SK-N-SH treated with all-trans-retinoic acid at 6 μM for 48 hours (cell line): ENCODE measurements at regions not wholly inside any gene's neighbourhood (a gene's known extent, or its start where the extent isn't known, plus 50 kb on each side); places are given as distances from the start of the nearest gene placed in this dataset.

Source experiments
- ATAC-seq: fragments of 200-7000 bp; cut with Tn5 transposase; 3 replicates; pipeline ENCODE4 v1.9.1; 2020; ENCODE audit warnings: mild to moderate bottlenecking, moderate library complexity
- ARNTL ChIP-seq: fragments of 450-650 bp; formaldehyde crosslinking; IDR thresholded peaks from 2 replicates; pipeline ENCODE4 v1.5.0; 2020; ENCODE audit warnings: low read depth, mild to moderate bottlenecking, moderate library complexity, borderline replicate concordance
- BACH2 ChIP-seq: fragments of 250-450 bp; sonication (Bioruptor Pico); IDR thresholded peaks from 2 replicates; pipeline ENCODE4 v1.9.0; 2021; ENCODE audit warnings: mild to moderate bottlenecking, borderline replicate concordance
- CREB5 ChIP-seq: fragments of 250-450 bp; sonication (Bioruptor Pico); IDR thresholded peaks from 2 replicates; pipeline ENCODE4 v1.5.1; 2020; ENCODE audit warnings: low read depth, mild to moderate bottlenecking, moderate library complexity
- CSRNP3 ChIP-seq: fragments of 250-450 bp; sonication (Bioruptor Pico); IDR thresholded peaks from 2 replicates; pipeline ENCODE4 v1.5.1; 2021; ENCODE audit warnings: mild to moderate bottlenecking, moderate library complexity
- ESRRG ChIP-seq: fragments of 250-450 bp; sonication (Bioruptor Pico); IDR thresholded peaks from 2 replicates; pipeline ENCODE4 v1.6.1; 2021; ENCODE audit warnings: mild to moderate bottlenecking
- GLIS3 ChIP-seq: fragments of 250-450 bp; sonication (Bioruptor Pico); IDR thresholded peaks from 2 replicates; pipeline ENCODE4 v1.5.0; 2020; ENCODE audit warnings: mild to moderate bottlenecking, moderate library complexity
- ISL1 ChIP-seq: fragments of 250-450 bp; sonication (Bioruptor Pico); IDR thresholded peaks from 2 replicates; pipeline ENCODE4 v2.1.2; 2022; ENCODE audit warnings: mild to moderate bottlenecking, moderate library complexity
- OSR1 ChIP-seq: fragments of 250-450 bp; sonication (Bioruptor Pico); IDR thresholded peaks from 2 replicates; pipeline ENCODE4 v1.8.0; 2022; ENCODE audit warnings: moderate library complexity, mild to moderate bottlenecking, inconsistent platforms
- PATZ1 ChIP-seq: fragments of 250-450 bp; sonication (Bioruptor Pico); IDR thresholded peaks from 2 replicates; pipeline ENCODE4 v1.8.0; 2020; ENCODE audit warnings: mild to moderate bottlenecking, moderate library complexity, borderline replicate concordance
- POU6F1 ChIP-seq: fragments of 250-450 bp; sonication (Bioruptor Pico); IDR thresholded peaks from 2 replicates; pipeline ENCODE4 v1.8.0; 2021; ENCODE audit warnings: low read depth, mild to moderate bottlenecking, moderate library complexity, borderline replicate concordance
- PPARA ChIP-seq: fragments of 250-450 bp; sonication (Bioruptor Pico); IDR thresholded peaks from 2 replicates; pipeline ENCODE4 v1.5.0; 2020; ENCODE audit warnings: mild to moderate bottlenecking, borderline replicate concordance
- SNAI2 ChIP-seq: fragments of 250-450 bp; sonication (Bioruptor Pico); IDR thresholded peaks from 2 replicates; pipeline ENCODE4 v1.5.0; 2020; ENCODE audit warnings: mild to moderate bottlenecking, moderate library complexity
- TSHZ2 ChIP-seq: fragments of 250-450 bp; sonication (Bioruptor Pico); IDR thresholded peaks from 2 replicates; pipeline ENCODE4 v1.5.0; 2020; ENCODE audit warnings: mild to moderate bottlenecking, moderate library complexity
- ZFP3 ChIP-seq: fragments of 250-450 bp; sonication (Bioruptor Pico); IDR thresholded peaks from 2 replicates; pipeline ENCODE4 v1.5.0; 2020; ENCODE audit warnings: mild to moderate bottlenecking, moderate library complexity
- ZFP30 ChIP-seq: fragments of 450-650 bp; formaldehyde crosslinking; IDR thresholded peaks from 2 replicates; pipeline ENCODE4 v1.5.0; 2022; ENCODE audit warnings: mild to moderate bottlenecking, moderate library complexity
- ZNF565 ChIP-seq: fragments of 450-650 bp; formaldehyde crosslinking; conservative IDR thresholded peaks from 2 replicates; pipeline ENCODE4 v1.5.0; 2020; ENCODE audit warnings: low read depth, mild to moderate bottlenecking, moderate library complexity
- ZNF70 ChIP-seq: fragments of 450-650 bp; formaldehyde crosslinking; IDR thresholded peaks from 2 replicates; pipeline ENCODE4 v1.5.0; 2020; ENCODE audit warnings: mild to moderate bottlenecking, moderate library complexity
- ZNF8 ChIP-seq: fragments of 450-650 bp; formaldehyde crosslinking; IDR thresholded peaks from 2 replicates; pipeline ENCODE4 v1.5.0; 2020; ENCODE audit warnings: mild to moderate bottlenecking, moderate library complexity

- peak; percentile 90 for ATAC-seq
- no peak for TF ChIP-seq GLIS3 (CRISPR knock-in tag)
- TF ChIP-seq ZFP3 (CRISPR knock-in tag), result no peak
- no peak for TF ChIP-seq PATZ1 (CRISPR knock-in tag)
- TF ChIP-seq OSR1, result no peak
- TF ChIP-seq ZFP30 (CRISPR knock-in tag), result no peak
- no peak for TF ChIP-seq ZNF70
- TF ChIP-seq ZNF8 (CRISPR knock-in tag), result no peak
Measured at GRCh38 chr12:98352218-98352811, 163.1 kb upstream of the TMPO start.

GRCh38 chr12:98352835-98353234, 162.6 kb upstream of the TMPO start:
- peak; percentile 69 for ATAC-seq
- no peak for TF ChIP-seq PPARA (CRISPR knock-in tag)
- no peak for TF ChIP-seq ZFP3 (CRISPR knock-in tag)
- no peak for TF ChIP-seq CREB5 (CRISPR knock-in tag)
- no peak for TF ChIP-seq TSHZ2 (CRISPR knock-in tag)
- no peak for TF ChIP-seq CSRNP3 (CRISPR knock-in tag)
- TF ChIP-seq ZNF8 (CRISPR knock-in tag), result no peak
- no peak for TF ChIP-seq SNAI2 (CRISPR knock-in tag)
- no peak for TF ChIP-seq ZNF565 (CRISPR knock-in tag)
- no peak for TF ChIP-seq ZFP30 (CRISPR knock-in tag)
- TF ChIP-seq POU6F1 (CRISPR knock-in tag), result no peak
- no peak for TF ChIP-seq ISL1 (CRISPR knock-in tag)
- TF ChIP-seq ZNF70, result no peak
- TF ChIP-seq OSR1, result no peak

- no peak for ATAC-seq
- no peak for TF ChIP-seq ESRRG (CRISPR knock-in tag)
- no peak for TF ChIP-seq ZNF70
- TF ChIP-seq PATZ1 (CRISPR knock-in tag), result no peak
- TF ChIP-seq SNAI2 (CRISPR knock-in tag), result no peak
- no peak for TF ChIP-seq ARNTL (CRISPR knock-in tag)
- TF ChIP-seq TSHZ2 (CRISPR knock-in tag), result no peak
- no peak for TF ChIP-seq ZNF565 (CRISPR knock-in tag)
- TF ChIP-seq CSRNP3 (CRISPR knock-in tag), result no peak
- TF ChIP-seq BACH2, result no peak
- no peak for TF ChIP-seq ZFP3 (CRISPR knock-in tag)
- no peak for TF ChIP-seq PPARA (CRISPR knock-in tag)
- no peak for TF ChIP-seq ZNF8 (CRISPR knock-in tag)
- no peak for TF ChIP-seq GLIS3 (CRISPR knock-in tag)
Measured at GRCh38 chr12:98354520-98355035, 160.8 kb upstream of the TMPO start.
